Breast epithelium (tissue), 3 donors: ENCODE measurements at regions not wholly inside any gene's neighbourhood (a gene's known extent, or its start where the extent isn't known, plus 50 kb on each side); places are given as distances from the start of the nearest gene placed in this dataset.

Experiments
- CTCF ChIP-seq, 3 donors: fragments of 450-650 bp; IDR thresholded peaks; one replicate each; pipeline ENCODE4 v1.5.1; 2016 to 2017; ENCODE audit warnings: antibody characterized with exemption in 3 of 3, mild to moderate bottlenecking in 3 of 3, moderate library complexity in 3 of 3
- POLR2A ChIP-seq: fragments of 450-650 bp; IDR thresholded peaks from one replicate; pipeline ENCODE4 v1.6.1; 2016; ENCODE audit warnings: antibody characterized with exemption, mild to moderate bottlenecking, moderate library complexity
- POLR2AphosphoS5 ChIP-seq, 3 donors: sonication (generic); formaldehyde crosslinking; IDR thresholded peaks; one replicate each; pipeline ENCODE4 v1.6.1; 2017; ENCODE audit warnings: antibody characterized with exemption in 3 of 3

GRCh38 chr3:72018343-72018984 is 233.5 kb upstream of the PROK2 start:
- TF ChIP-seq POLR2AphosphoS5 (IDR thresholded peaks at IDR 0.05) (no peak), CTCF (IDR thresholded peaks at IDR 0.05) (no peak), POLR2A (no peak)
